Hepatic stellate cell (primary cell): ENCODE measurements at regions not wholly inside any gene's neighbourhood (a gene's known extent, or its start where the extent isn't known, plus 50 kb on each side); places are given as distances from the start of the nearest gene placed in this dataset.

Experiments used
- DNase-seq: peaks from one replicate; pipeline ENCODE4 v3.0.0; 2011; ENCODE audit warnings: low spot score

GRCh38 chr4:129346734-129347133 is 250.8 kb downstream of the C4orf33 start:
- no peak for DNase-seq

GRCh38 chr4:129350834-129351721 is 255.1 kb downstream of the C4orf33 start:
- no peak for DNase-seq

- no peak for DNase-seq
Observed at GRCh38 chr4:129352480-129352879, 256.5 kb downstream of the C4orf33 start.

- DNase-seq: no peak
Observed at GRCh38 chr4:129353490-129353889, 257.5 kb downstream of the C4orf33 start.

- DNase-seq: no peak
Observed at GRCh38 chr4:129355031-129355430, 259.1 kb downstream of the C4orf33 start.

- DNase-seq: no peak
Observed at GRCh38 chr4:129355516-129355915, 259.6 kb downstream of the C4orf33 start.

- DNase-seq: no peak
Observed at GRCh38 chr4:129358571-129358970, 262.6 kb downstream of the C4orf33 start.

GRCh38 chr4:129359461-129359860 is 263.5 kb downstream of the C4orf33 start:
- no peak for DNase-seq

- peak; percentile 29 for DNase-seq
Observed at GRCh38 chr4:129362691-129363274, 266.8 kb downstream of the C4orf33 start.

GRCh38 chr4:129364747-129365452 is 268.9 kb downstream of the C4orf33 start:
- DNase-seq: no peak

GRCh38 chr4:129369361-129370010 is 273.5 kb downstream of the C4orf33 start:
- no peak for DNase-seq

- no peak for DNase-seq
Observed at GRCh38 chr4:129371065-129371464, 275.1 kb downstream of the C4orf33 start.

- DNase-seq: no peak
Observed at GRCh38 chr4:129371926-129372325, 276.0 kb downstream of the C4orf33 start.

GRCh38 chr4:129377131-129377845 is 281.3 kb downstream of the C4orf33 start:
- no peak for DNase-seq

GRCh38 chr4:129378364-129378763 is 282.4 kb downstream of the C4orf33 start:
- DNase-seq: no peak

- no peak for DNase-seq
Observed at GRCh38 chr4:129379429-129379828, 283.5 kb downstream of the C4orf33 start.

GRCh38 chr4:129384974-129385373 is 289.0 kb downstream of the C4orf33 start:
- DNase-seq: no peak

GRCh38 chr4:129387666-129388065 is 291.7 kb downstream of the C4orf33 start:
- DNase-seq: no peak

- no peak for DNase-seq
Observed at GRCh38 chr4:129393976-129394375, 298.0 kb downstream of the C4orf33 start.

GRCh38 chr4:129394635-129395034 is 298.7 kb downstream of the C4orf33 start:
- no peak for DNase-seq

- DNase-seq: no peak
Observed at GRCh38 chr4:129403848-129404247, 307.9 kb downstream of the C4orf33 start.

GRCh38 chr4:129410115-129410514 is 314.2 kb downstream of the C4orf33 start:
- DNase-seq: no peak
